ENCODE measurements at regions not wholly inside any gene's neighbourhood (a gene's known extent, or its start where the extent isn't known, plus 50 kb on each side); places are given as distances from the start of the nearest gene placed in this dataset.

DNA sequence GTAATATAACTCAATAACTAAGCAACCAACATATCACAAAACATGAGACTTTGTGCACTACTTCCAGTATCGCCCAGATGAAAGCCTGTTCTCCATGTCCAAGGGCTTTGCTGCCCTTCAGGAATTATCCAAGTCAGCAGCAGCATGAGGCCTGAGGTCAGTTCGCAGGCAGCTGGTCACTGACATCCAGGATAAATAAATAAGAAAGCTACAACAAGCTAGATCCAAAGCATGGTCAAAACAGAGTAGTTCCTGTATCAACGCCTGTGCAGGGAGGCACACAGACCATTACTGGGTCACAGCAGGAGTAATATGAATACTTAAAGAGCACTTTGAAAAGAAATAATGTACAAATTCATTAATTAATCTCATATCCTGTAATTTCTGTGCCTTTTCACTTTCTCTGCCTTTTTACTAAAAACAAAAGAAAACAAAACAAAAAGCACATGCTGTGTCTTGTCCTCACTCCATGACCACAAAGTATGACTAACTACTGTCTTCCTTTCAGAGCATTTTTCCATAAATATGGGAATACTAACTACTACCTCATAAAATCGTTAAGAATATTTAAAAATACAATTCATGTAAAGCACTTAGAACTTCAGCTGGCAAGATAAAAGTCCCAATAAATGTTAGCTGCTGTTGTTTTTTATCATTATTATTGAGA lies 374.9 kb upstream of the IRAK1BP1 start:
- TF ChIP-seq, protein P1, sequence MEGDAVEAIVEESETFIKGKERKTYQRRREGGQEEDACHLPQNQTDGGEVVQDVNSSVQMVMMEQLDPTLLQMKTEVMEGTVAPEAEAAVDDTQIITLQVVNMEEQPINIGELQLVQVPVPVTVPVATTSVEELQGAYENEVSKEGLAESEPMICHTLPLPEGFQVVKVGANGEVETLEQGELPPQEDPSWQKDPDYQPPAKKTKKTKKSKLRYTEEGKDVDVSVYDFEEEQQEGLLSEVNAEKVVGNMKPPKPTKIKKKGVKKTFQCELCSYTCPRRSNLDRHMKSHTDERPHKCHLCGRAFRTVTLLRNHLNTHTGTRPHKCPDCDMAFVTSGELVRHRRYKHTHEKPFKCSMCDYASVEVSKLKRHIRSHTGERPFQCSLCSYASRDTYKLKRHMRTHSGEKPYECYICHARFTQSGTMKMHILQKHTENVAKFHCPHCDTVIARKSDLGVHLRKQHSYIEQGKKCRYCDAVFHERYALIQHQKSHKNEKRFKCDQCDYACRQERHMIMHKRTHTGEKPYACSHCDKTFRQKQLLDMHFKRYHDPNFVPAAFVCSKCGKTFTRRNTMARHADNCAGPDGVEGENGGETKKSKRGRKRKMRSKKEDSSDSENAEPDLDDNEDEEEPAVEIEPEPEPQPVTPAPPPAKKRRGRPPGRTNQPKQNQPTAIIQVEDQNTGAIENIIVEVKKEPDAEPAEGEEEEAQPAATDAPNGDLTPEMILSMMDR (conservative IDR thresholded peaks at IDR 0.05; ENCODE audit: low read depth, low read length) = no peak
- TF ChIP-seq EZH2 (IDR thresholded peaks at IDR 0.05; ENCODE audit: borderline replicate concordance, low read depth, low read length, poor library complexity, severe bottlenecking) = no peak
